Fibroblast of lung (primary cell): ENCODE measurements at regions not wholly inside any gene's neighbourhood (a gene's known extent, or its start where the extent isn't known, plus 50 kb on each side); places are given as distances from the start of the nearest gene placed in this dataset.

Source experiments
- DNase-seq, 2 donors: peaks; one replicate each; pipeline versions ENCODE4 v3.0.0 to v3.0.0-alpha.2; 2010; ENCODE audit warnings: low read depth in 2 of 2
- H2AFZ ChIP-seq: 2 replicates; pipeline ENCODE4 v1.5.1; 2012; ENCODE audit warnings: low read length, control low read depth, inconsistent platforms
- H3K27ac ChIP-seq: 2 replicates; pipeline ENCODE4 v1.5.1; 2011; ENCODE audit warnings: low read length, control low read depth; ENCODE audit not compliant: insufficient read depth
- H3K27me3 ChIP-seq: 2 replicates; pipeline ENCODE4 v1.5.1; 2011; ENCODE audit warnings: mild to moderate bottlenecking, low read length; ENCODE audit not compliant: control insufficient read depth, insufficient read depth
- H3K36me3 ChIP-seq: 2 replicates; pipeline ENCODE4 v1.5.1; 2011; ENCODE audit warnings: low read length; ENCODE audit not compliant: control insufficient read depth, insufficient read depth
- H3K4me1 ChIP-seq: 2 replicates; pipeline ENCODE4 v1.5.1; 2011; ENCODE audit warnings: low read length; ENCODE audit not compliant: control insufficient read depth, insufficient read depth; ENCODE audit errors: extremely low read depth
- H3K4me2 ChIP-seq: 2 replicates; pipeline ENCODE4 v1.5.1; 2011; ENCODE audit warnings: low read length, control low read depth; ENCODE audit not compliant: insufficient read depth; ENCODE audit errors: extremely low read depth
- H3K4me3 ChIP-seq, 4 experiments: fragments of 200-600 bp in 1 of 4; sonication (generic) in 1 of 4; replicated peaks in 1 of 4; 2 replicates each; pipeline ENCODE4 v1.5.1; 2011 to 2016; ENCODE audit warnings: low read length in 4 of 4, low read depth in 3 of 4, mild to moderate bottlenecking in 3 of 4, control low read depth in 2 of 4, inconsistent platforms in 1 of 4, mixed read lengths in 1 of 4; ENCODE audit not compliant: insufficient read depth in 1 of 4; ENCODE audit errors: control extremely low read depth in 1 of 4
- H3K79me2 ChIP-seq: 2 replicates; pipeline ENCODE4 v1.5.1; 2012; ENCODE audit warnings: mild to moderate bottlenecking, low read length, inconsistent platforms; ENCODE audit not compliant: control insufficient read depth, insufficient read depth
- H3K9ac ChIP-seq: 2 replicates; pipeline ENCODE4 v1.5.1; 2011; ENCODE audit warnings: mild to moderate bottlenecking, low read length, control low read depth; ENCODE audit not compliant: insufficient read depth
- H3K9me3 ChIP-seq: 2 replicates; pipeline ENCODE4 v1.5.1; 2012; ENCODE audit warnings: low read depth, low read length; ENCODE audit not compliant: control insufficient read depth, insufficient read depth
- H4K20me1 ChIP-seq: 2 replicates; pipeline ENCODE4 v1.5.1; 2011; ENCODE audit warnings: low read length; ENCODE audit not compliant: control insufficient read depth, insufficient read depth; ENCODE audit errors: extremely low read depth
- EZH2 ChIP-seq: IDR thresholded peaks from 2 replicates; pipeline ENCODE4 v1.5.1; 2012; ENCODE audit warnings: low read length, control low read depth, mild to moderate bottlenecking; ENCODE audit errors: missing control alignments
- TF ChIP-seq, protein P1 (sequence below), 2 donors: IDR thresholded peaks in 1 of 2; conservative IDR thresholded peaks in 1 of 2; 1 replicate in 1 of 2; 2 replicates in 1 of 2; pipeline ENCODE4 v1.5.1; 2011 to 2012; ENCODE audit warnings: low read length in 2 of 2, control low read depth in 1 of 2, inconsistent platforms in 1 of 2, low read depth in 1 of 2, mild to moderate bottlenecking in 1 of 2

- Histone ChIP-seq H3K9ac (no peak overlapping the region), H3K36me3 (no peaks in the 10 kb centered on the region), H3K4me2 (no peak overlapping the region), H3K4me1 (no peaks in the 10 kb centered on the region), H2AFZ (no peak overlapping the region), H3K79me2 (no peaks in the 10 kb centered on the region), H4K20me1 (no peaks in the 10 kb centered on the region), H3K27me3 (no peaks in the 10 kb centered on the region), H3K27ac (no peak overlapping the region), H3K9me3 (no peaks in the 10 kb centered on the region), H3K4me3 (no peak overlapping the region)
- peak in 1 of 2 donors; percentile 33 for DNase-seq
- TF ChIP-seq, protein P1, sequence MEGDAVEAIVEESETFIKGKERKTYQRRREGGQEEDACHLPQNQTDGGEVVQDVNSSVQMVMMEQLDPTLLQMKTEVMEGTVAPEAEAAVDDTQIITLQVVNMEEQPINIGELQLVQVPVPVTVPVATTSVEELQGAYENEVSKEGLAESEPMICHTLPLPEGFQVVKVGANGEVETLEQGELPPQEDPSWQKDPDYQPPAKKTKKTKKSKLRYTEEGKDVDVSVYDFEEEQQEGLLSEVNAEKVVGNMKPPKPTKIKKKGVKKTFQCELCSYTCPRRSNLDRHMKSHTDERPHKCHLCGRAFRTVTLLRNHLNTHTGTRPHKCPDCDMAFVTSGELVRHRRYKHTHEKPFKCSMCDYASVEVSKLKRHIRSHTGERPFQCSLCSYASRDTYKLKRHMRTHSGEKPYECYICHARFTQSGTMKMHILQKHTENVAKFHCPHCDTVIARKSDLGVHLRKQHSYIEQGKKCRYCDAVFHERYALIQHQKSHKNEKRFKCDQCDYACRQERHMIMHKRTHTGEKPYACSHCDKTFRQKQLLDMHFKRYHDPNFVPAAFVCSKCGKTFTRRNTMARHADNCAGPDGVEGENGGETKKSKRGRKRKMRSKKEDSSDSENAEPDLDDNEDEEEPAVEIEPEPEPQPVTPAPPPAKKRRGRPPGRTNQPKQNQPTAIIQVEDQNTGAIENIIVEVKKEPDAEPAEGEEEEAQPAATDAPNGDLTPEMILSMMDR (conservative IDR thresholded peaks at IDR 0.05 in 1 of 2, IDR thresholded peaks at IDR 0.05 in 1 of 2; ENCODE audit: low read depth in 1 of 2, low read length in 2 of 2) = no peak
- no peak for TF ChIP-seq EZH2
Measured at GRCh38 chr4:132328761-132329160, 820.3 kb upstream of the PCDH10 start.

- no peak for TF ChIP-seq EZH2
- TF ChIP-seq, protein P1 (conservative IDR thresholded peaks at IDR 0.05 in 1 of 2, IDR thresholded peaks at IDR 0.05 in 1 of 2; ENCODE audit: low read depth in 1 of 2, low read length in 2 of 2) = no peak
- Histone ChIP-seq H3K27ac (no peak overlapping the region), H3K9me3 (no peaks in the 10 kb centered on the region), H3K79me2 (no peaks in the 10 kb centered on the region), H3K4me1 (no peaks in the 10 kb centered on the region), H3K36me3 (no peaks in the 10 kb centered on the region), H3K4me3 (no peak overlapping the region), H2AFZ (no peak overlapping the region), H4K20me1 (no peaks in the 10 kb centered on the region), H3K4me2 (no peak overlapping the region), H3K9ac (no peak overlapping the region), H3K27me3 (no peaks in the 10 kb centered on the region)
- DNase-seq = no peak
Measured at GRCh38 chr4:132330994-132331393, 818.1 kb upstream of the PCDH10 start.

- no peak overlapping the region for H3K4me3 ChIP-seq
- no peak overlapping the region for H3K27ac ChIP-seq
- TF ChIP-seq, protein P1 (conservative IDR thresholded peaks at IDR 0.05 in 1 of 2, IDR thresholded peaks at IDR 0.05 in 1 of 2; ENCODE audit: low read depth in 1 of 2, low read length in 2 of 2) = peak; percentile 24 to 43
- TF ChIP-seq EZH2 = no peak
- H3K4me2 ChIP-seq = peak overlapping the region; percentile 25
- H4K20me1 ChIP-seq = no peaks in the 10 kb centered on the region
- no peaks in the 10 kb centered on the region for H3K9me3 ChIP-seq
- no peaks in the 10 kb centered on the region for H3K79me2 ChIP-seq
- no peaks in the 10 kb centered on the region for H3K4me1 ChIP-seq
- no peaks in the 10 kb centered on the region for H3K27me3 ChIP-seq
- peak; percentile 1 to 51 for DNase-seq
- no peak overlapping the region for H2AFZ ChIP-seq
- H3K36me3 ChIP-seq = no peaks in the 10 kb centered on the region
- H3K9ac ChIP-seq = no peak overlapping the region
Measured at GRCh38 chr4:132332932-132333723, 816.0 kb upstream of the PCDH10 start.
